Pancreas (tissue), 10 donors: ENCODE measurements at regions not wholly inside any gene's neighbourhood (a gene's known extent, or its start where the extent isn't known, plus 50 kb on each side); places are given as distances from the start of the nearest gene placed in this dataset.

ENCODE experiments used
- ATAC-seq, 4 donors: fragments of 200-7000 bp; cut with Tn5 transposase; one replicate each; pipeline versions ENCODE4 v1.8.0 to v1.9.1; 2020; ENCODE audit warnings: mild to moderate bottlenecking in 4 of 4, moderate library complexity in 4 of 4
- DNase-seq, 6 donors: peaks; one replicate each; pipeline ENCODE4 v3.0.0-alpha.2; 2020
- FAIRE-seq: peaks from 2 replicates; lab custom pipeline; 2012; peaks lifted over from hg19 to GRCh38; lab: Jason Lieb, UNC
- H3K27ac ChIP-seq, 4 donors: fragments of 200-600 bp; sonication (generic); 1 replicate in 3 of 4; 2 replicates in 1 of 4; pipeline versions ENCODE4 v1.5.0 to v1.8.0; 2020
- H3K27me3 ChIP-seq, 4 donors: fragments of 200-600 bp; one replicate each; pipeline ENCODE4 v1.8.0; 2021
- H3K36me3 ChIP-seq, 3 donors: fragments of 200-600 bp; sonication (generic) in 1 of 3; one replicate each; pipeline versions ENCODE4 v1.5.0 to v1.8.0; 2020 to 2021
- H3K4me1 ChIP-seq, 3 donors: fragments of 200-600 bp; one replicate each; pipeline ENCODE4 v1.8.0; 2021
- H3K4me3 ChIP-seq, 4 donors: fragments of 200-600 bp; sonication (generic) in 2 of 4; one replicate each; pipeline versions ENCODE4 v1.5.0 to v1.8.0; 2020 to 2021
- H3K9me3 ChIP-seq, 4 donors: fragments of 200-600 bp; one replicate each; pipeline ENCODE4 v1.8.0; 2021
- CTCF ChIP-seq, 4 donors: fragments of 200-600 bp; sonication (generic) in 3 of 4; IDR thresholded peaks; one replicate each; pipeline versions ENCODE4 v1.5.0 to v1.8.0; 2021; ENCODE audit warnings: antibody characterized with exemption in 4 of 4
- WGBS, 2 donors: extraction: QIAGEN DNeasy Blood & Tissue Kit; methylation state at CpG; one replicate each; pipeline ENCODE4 v1.1.7; 2013; 5-methylcytosine and 5-hydroxymethylcytosine counted together
- intact Hi-C, 3 donors: fragments of 100-400 bp; cut with DNase I; formaldehyde crosslinking; loops; one replicate each; pipeline versions ENCODE4 v1.11.1 to v1.14.2; 2022
- donor health status: healthy with polysubstance abuse.
- donor health status: DM: no; HTN: no; CAD: no; lungs with moderate emphysema.
- donor health status: DM: no; HTN: no; CAD: no.
- donor health status: control.
- donor health status: control.
- donor health status: Bipolar disorder and iron deficiency.
- donor health status: DM: yes; HTN: yes; CAD: no.
- donor health status: DM: no; HTN: no; CAD: no.
- donor health status: DM: no; HTN: no; CAD: no.
- donor health status: DM: yes; HTN: yes; CAD: no.

GRCh38 chr4:81757691-81758090 is 286.0 kb upstream of the RASGEF1B start:
- no peak overlapping the region for H3K4me3 ChIP-seq
- no peak overlapping the region for H3K27ac ChIP-seq
- H3K36me3 ChIP-seq = no peaks in the 10 kb centered on the region
- H3K4me1 ChIP-seq = no peaks in the 10 kb centered on the region
- no peak for DNase-seq
- no peaks in the 10 kb centered on the region for H3K27me3 ChIP-seq
- WGBS, 2 donors = 88 to 93% methylated on average over 2 of the region's 2 CpGs
- intact Hi-C loops = no loop called here
- FAIRE-seq = no peak
- TF ChIP-seq CTCF (IDR thresholded peaks at IDR 0.05) = no peak
- H3K9me3 ChIP-seq = no peaks in the 10 kb centered on the region
- no peak for ATAC-seq

GRCh38 chr4:81756973-81757372 is 285.3 kb upstream of the RASGEF1B start:
- WGBS, 2 donors = 43 to 52% methylated on average over 3 of the region's 3 CpGs
- no peaks in the 10 kb centered on the region for H3K4me1 ChIP-seq
- no peak for ATAC-seq

GRCh38 chr4:81756042-81756441 is 284.3 kb upstream of the RASGEF1B start:
- FAIRE-seq = no peak
- no peak for DNase-seq
- intact Hi-C loops = no loop called here
- 57 to 76% methylated on average over 2 of the region's 2 CpGs for WGBS, 2 donors
- Histone ChIP-seq H3K4me1 (no peaks in the 10 kb centered on the region), H3K27ac (no peak overlapping the region), H3K9me3 (no peaks in the 10 kb centered on the region), H3K36me3 (no peaks in the 10 kb centered on the region), H3K4me3 (no peak overlapping the region), H3K27me3 (no peaks in the 10 kb centered on the region)
- ATAC-seq = no peak
- no peak for TF ChIP-seq CTCF (IDR thresholded peaks at IDR 0.05)

More at GRCh38 chr4:81756973-81757372, 285.3 kb upstream of the RASGEF1B start:
- H3K4me3 ChIP-seq = no peak overlapping the region
- no peak overlapping the region for H3K27ac ChIP-seq
- H3K27me3 ChIP-seq = no peaks in the 10 kb centered on the region
- no peaks in the 10 kb centered on the region for H3K9me3 ChIP-seq
- intact Hi-C loops = no loop called here
- H3K36me3 ChIP-seq = no peaks in the 10 kb centered on the region
- FAIRE-seq = no peak
- no peak for TF ChIP-seq CTCF (IDR thresholded peaks at IDR 0.05)
- DNase-seq = no peak

GRCh38 chr4:81754169-81754568 is 282.5 kb upstream of the RASGEF1B start:
- ATAC-seq (no peak), DNase-seq (no peak), FAIRE-seq (no peak)
- Histone ChIP-seq H3K27me3 (no peaks in the 10 kb centered on the region), H3K4me3 (no peak overlapping the region), H3K27ac (no peak overlapping the region), H3K4me1 (no peaks in the 10 kb centered on the region), H3K9me3 (no peaks in the 10 kb centered on the region), H3K36me3 (no peaks in the 10 kb centered on the region)
- intact Hi-C loops = no loop called here
- TF ChIP-seq CTCF (IDR thresholded peaks at IDR 0.05) = no peak
- 79 to 89% methylated on average over 4 of the region's 4 CpGs for WGBS, 2 donors

GRCh38 chr4:81751531-81752289 is 280.0 kb upstream of the RASGEF1B start:
- DNase-seq (no peak), FAIRE-seq (no peak), ATAC-seq (no peak)
- WGBS, 2 donors = 68 to 89% methylated on average over 6 of the region's 6 CpGs
- H3K4me1 ChIP-seq = no peaks in the 10 kb centered on the region
- no peak overlapping the region for H3K4me3 ChIP-seq
- H3K36me3 ChIP-seq = no peaks in the 10 kb centered on the region
- no peaks in the 10 kb centered on the region for H3K9me3 ChIP-seq
- H3K27ac ChIP-seq = no peak overlapping the region
- TF ChIP-seq CTCF (IDR thresholded peaks at IDR 0.05) = no peak
- intact Hi-C loops = no loop called here
- no peaks in the 10 kb centered on the region for H3K27me3 ChIP-seq
